ENCODE measurements at regions not wholly inside any gene's neighbourhood (a gene's known extent, or its start where the extent isn't known, plus 50 kb on each side); places are given as distances from the start of the nearest gene placed in this dataset.

GRCh38 chr7:46028246-46028645 lies 107.2 kb upstream of the IGFBP3 start:
- TF ChIP-seq CTCF (IDR thresholded peaks at IDR 0.05 in 2 of 3, conservative IDR thresholded peaks at IDR 0.05 in 1 of 3; ENCODE audit: borderline replicate concordance in 1 of 3, insufficient read depth in 1 of 3, low read depth in 2 of 3, low read length in 2 of 3) (no peak), POLR2A (IDR thresholded peaks at IDR 0.05; ENCODE audit: borderline replicate concordance, extremely low read depth, insufficient read depth, insufficient read length) (no peak), EZH2 (IDR thresholded peaks at IDR 0.05) (no peak), ZFX (IDR thresholded peaks at IDR 0.05) (no peak), EZH2phosphoT487 (IDR thresholded peaks at IDR 0.05; ENCODE audit: borderline replicate concordance) (no peak), YY1 (IDR thresholded peaks at IDR 0.05; ENCODE audit: extremely low read depth, insufficient replicate concordance, low read depth, low read length) (no peak), RAD21 (IDR thresholded peaks at IDR 0.05; ENCODE audit: low read depth) (no peak), REST (IDR thresholded peaks at IDR 0.05; ENCODE audit: low read depth) (no peak), POLR2AphosphoS5 (IDR thresholded peaks at IDR 0.05; ENCODE audit: low read depth, low read length) (no peak), SRF (IDR thresholded peaks at IDR 0.05; ENCODE audit: low read depth) (no peak), TCF7L2 (IDR thresholded peaks at IDR 0.05; ENCODE audit: borderline replicate concordance, extremely low read depth, insufficient read depth, insufficient read length) (no peak), JUND (IDR thresholded peaks at IDR 0.05) (no peak)
